H1 (cell line): ENCODE measurements at regions not wholly inside any gene's neighbourhood (a gene's known extent, or its start where the extent isn't known, plus 50 kb on each side); places are given as distances from the start of the nearest gene placed in this dataset.

Experiments used
- CHD2 ChIP-seq: IDR thresholded peaks from 2 replicates; pipeline ENCODE4 v1.6.1; 2012; ENCODE audit warnings: low read length, improper control_type of control experiment
- CTBP2 ChIP-seq: IDR thresholded peaks from 2 replicates; pipeline ENCODE4 v1.7.0; 2011; ENCODE audit warnings: borderline replicate concordance, mild to moderate bottlenecking, moderate library complexity, mixed read lengths, low read length; ENCODE audit not compliant: insufficient read depth, insufficient read length
- EGR1 ChIP-seq: IDR thresholded peaks from 2 replicates; pipeline ENCODE4 v1.6.1; 2011; ENCODE audit warnings: low read depth, low read length, borderline replicate concordance
- POLR2A ChIP-seq, 2 experiments: IDR thresholded peaks; 1 replicate in 1 of 2; 2 replicates in 1 of 2; pipeline ENCODE4 v1.6.1; 2011; ENCODE audit warnings: low read depth in 2 of 2, low read length in 2 of 2, mild to moderate bottlenecking in 2 of 2; ENCODE audit errors: control extremely low read depth in 1 of 2
- YY1 ChIP-seq: IDR thresholded peaks from 2 replicates; pipeline ENCODE4 v1.6.1; 2011; ENCODE audit warnings: low read depth, mild to moderate bottlenecking, low read length

GRCh38 chr2:237158194-237158593 is 72.5 kb downstream of the COPS8 start (continued):
- TF ChIP-seq YY1 (no peak), CHD2 (no peak), EGR1 (no peak), CTBP2 (no peak), POLR2A (IDR thresholded peaks at IDR 0.05; ENCODE audit: control extremely low read depth in 1 of 2, low read depth in 2 of 2, low read length in 2 of 2) (no peak)
- TF ChIP-seq, all 59 proteins: peak for 0
